HAP-1 (cell line): ENCODE measurements at regions not wholly inside any gene's neighbourhood (a gene's known extent, or its start where the extent isn't known, plus 50 kb on each side); places are given as distances from the start of the nearest gene placed in this dataset.

Source experiments
- DNase-seq, 2 experiments: peaks; one replicate each; pipeline ENCODE4 v3.0.0-alpha.2; 2016 to 2020; ENCODE audit warnings: low spot score in 2 of 2
- H3K27me3 ChIP-seq: fragments of 250-450 bp; sonication (Bioruptor Pico); 2 replicates; pipeline ENCODE4 v1.5.1; 2020; ENCODE audit warnings: low read depth, mild to moderate bottlenecking, moderate library complexity
- H3K36me3 ChIP-seq: fragments of 250-450 bp; sonication (Bioruptor Pico); replicated peaks from 2 replicates; pipeline ENCODE4 v1.5.1; 2020; ENCODE audit warnings: mild to moderate bottlenecking
- H3K4me1 ChIP-seq: fragments of 250-450 bp; sonication (Bioruptor Pico); 2 replicates; pipeline ENCODE4 v1.5.1; 2020; ENCODE audit warnings: mild to moderate bottlenecking
- H3K4me3 ChIP-seq: fragments of 250-450 bp; sonication (Bioruptor Pico); 2 replicates; pipeline ENCODE4 v1.5.1; 2020; ENCODE audit warnings: mild to moderate bottlenecking, moderate library complexity
- H3K9me3 ChIP-seq: fragments of 250-450 bp; sonication (Bioruptor Pico); 2 replicates; pipeline ENCODE4 v1.5.1; 2020; ENCODE audit warnings: mild to moderate bottlenecking, moderate library complexity
- in situ Hi-C: fragments of 300-500 bp; cut with MboI; formaldehyde crosslinking; loops from 3 replicates; pipeline ENCODE4 v1.14.3; 2020; ENCODE audit warnings: low sequenced_read_pairs, inconsistent platforms, mixed read lengths

DNA sequence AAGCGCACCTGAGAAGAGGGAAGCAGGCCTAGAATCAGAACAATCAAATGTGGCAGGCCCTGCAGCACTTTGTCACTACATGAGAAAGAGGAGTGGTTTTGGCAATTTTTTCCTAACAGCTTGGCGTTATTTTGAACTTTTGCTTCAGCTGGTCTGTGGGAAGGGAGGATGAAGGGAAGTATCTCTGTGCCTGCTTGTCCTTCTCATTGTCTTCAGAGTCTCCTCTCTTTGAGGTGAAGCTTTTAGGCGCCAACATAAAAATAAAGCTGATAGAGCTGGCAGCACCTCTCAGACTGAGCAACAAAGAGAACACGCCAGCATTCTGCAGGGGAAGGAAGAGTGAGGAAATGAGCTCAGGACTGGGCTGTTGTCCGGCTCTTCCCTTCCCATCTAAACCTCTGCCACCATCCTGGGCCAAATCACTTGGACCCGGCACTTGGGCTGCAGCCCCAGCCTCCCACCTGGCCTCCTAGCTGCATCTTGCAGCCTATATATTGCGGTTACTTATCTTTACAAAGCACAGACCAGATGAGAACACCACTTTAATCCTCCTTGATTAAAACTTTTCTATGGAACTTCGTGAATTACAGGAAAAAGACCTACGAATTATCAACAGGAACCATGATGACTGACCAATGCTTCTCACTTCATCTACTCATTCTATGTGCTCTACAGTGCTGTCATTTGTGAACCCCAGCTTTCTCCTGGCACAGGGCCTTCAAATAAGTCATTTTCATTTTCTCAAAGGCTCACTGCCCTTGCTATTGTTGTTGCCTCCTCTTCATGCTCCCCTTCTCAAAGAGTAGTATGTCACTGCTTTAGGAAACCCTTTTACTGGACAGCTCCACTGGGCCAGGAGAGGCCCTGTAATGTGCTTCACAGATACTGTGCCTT is 476.4 kb upstream of the HS3ST1 start:
- no peak for DNase-seq
- no peaks in the 10 kb centered on the region for H3K27me3 ChIP-seq
- no peaks in the 10 kb centered on the region for H3K4me1 ChIP-seq
- no peak overlapping the region for H3K4me3 ChIP-seq
- in situ Hi-C loops: no loop called here
- no peaks in the 10 kb centered on the region; the same call in none of the 2 replicates for H3K9me3 ChIP-seq
- no peaks in the 10 kb centered on the region for H3K36me3 ChIP-seq

GRCh38 chr4:11904117-11904535 is 475.4 kb upstream of the HS3ST1 start:
- in situ Hi-C loops: no loop called here
- Histone ChIP-seq H3K4me1 (no peaks in the 10 kb centered on the region), H3K36me3 (no peaks in the 10 kb centered on the region), H3K27me3 (no peaks in the 10 kb centered on the region), H3K4me3 (no peak overlapping the region), H3K9me3 (peaks cover 2% of the 10 kb centered on the region)
- no peak for DNase-seq

DNA sequence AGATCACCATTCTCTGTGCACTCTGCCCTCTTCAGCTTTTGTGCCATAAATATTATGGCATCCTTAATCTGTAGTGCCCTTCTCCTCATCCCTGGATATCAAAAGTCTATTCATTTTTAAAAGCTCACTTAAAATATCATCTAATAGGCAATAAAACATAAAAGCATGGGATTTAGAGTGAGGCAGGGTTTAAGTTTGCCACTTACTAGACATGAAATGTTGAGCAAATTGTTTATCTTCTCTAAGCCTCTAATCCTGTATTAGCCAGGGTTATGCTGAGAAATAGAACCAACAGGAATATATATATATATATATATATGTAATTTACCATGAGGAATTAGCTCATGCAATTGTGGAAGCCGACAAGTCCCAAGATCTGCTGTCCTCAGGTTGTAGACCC is 472.4 kb upstream of the HS3ST1 start:
- H3K36me3 ChIP-seq: no peaks in the 10 kb centered on the region
- no peaks in the 10 kb centered on the region for H3K27me3 ChIP-seq
- H3K9me3 ChIP-seq: peaks cover 3% of the 10 kb centered on the region; the same call in 1 of the 2 replicates
- H3K4me3 ChIP-seq: no peak overlapping the region
- no peaks in the 10 kb centered on the region for H3K4me1 ChIP-seq
- in situ Hi-C loops: no loop called here
- DNase-seq: no peak

DNA sequence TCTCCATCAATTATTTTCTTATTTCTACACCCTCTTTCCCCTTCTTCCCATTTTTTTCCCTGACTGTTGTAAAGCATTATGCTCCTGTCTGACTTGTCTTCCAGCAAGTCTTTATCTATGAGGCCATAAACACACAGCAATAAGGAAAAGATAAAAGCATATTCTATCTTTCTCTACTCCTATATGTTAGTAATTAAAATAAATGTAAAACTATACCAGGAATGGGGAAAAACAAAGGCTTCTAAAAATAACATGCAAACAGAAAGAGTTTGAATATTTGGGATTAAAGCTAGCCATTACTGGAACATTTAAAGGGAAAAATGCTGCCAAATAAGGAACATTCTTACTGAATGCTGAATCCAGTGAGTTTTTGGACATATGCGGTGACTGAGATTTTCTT is 471.7 kb upstream of the HS3ST1 start:
- H3K36me3 ChIP-seq: no peaks in the 10 kb centered on the region
- in situ Hi-C loops: no loop called here
- peaks cover 3% of the 10 kb centered on the region; the same call in 1 of the 2 replicates for H3K9me3 ChIP-seq
- no peak overlapping the region for H3K4me3 ChIP-seq
- no peak for DNase-seq
- H3K27me3 ChIP-seq: no peaks in the 10 kb centered on the region
- no peaks in the 10 kb centered on the region for H3K4me1 ChIP-seq

DNA sequence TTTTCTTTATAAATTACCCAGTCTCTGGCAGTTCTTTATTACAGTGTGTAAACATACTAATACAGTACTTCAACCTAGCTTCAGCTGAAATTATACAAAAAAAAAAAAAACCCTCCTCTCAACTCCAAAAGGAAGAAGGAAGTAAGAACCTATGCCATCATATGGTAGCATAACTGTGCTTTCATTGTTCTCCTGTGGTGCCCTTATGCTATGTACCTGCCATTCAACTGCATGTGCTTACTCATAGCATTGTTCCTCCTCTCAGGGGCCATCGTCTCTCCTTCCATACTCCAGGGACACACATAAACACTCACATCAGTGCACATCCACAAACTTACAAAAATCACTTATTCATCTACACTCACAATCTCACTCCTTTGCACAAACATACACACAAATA is 470.1 kb upstream of the HS3ST1 start:
- no peak for DNase-seq
- Histone ChIP-seq H3K27me3 (no peaks in the 10 kb centered on the region), H3K36me3 (no peaks in the 10 kb centered on the region), H3K4me3 (no peak overlapping the region), H3K4me1 (no peaks in the 10 kb centered on the region), H3K9me3 (peaks cover 3% of the 10 kb centered on the region; the same call in 1 of the 2 replicates)
- in situ Hi-C loops: no loop called here

- in situ Hi-C loops: no loop called here
- Histone ChIP-seq H3K9me3 (peaks cover 3% of the 10 kb centered on the region; the same call in 1 of the 2 replicates), H3K36me3 (no peaks in the 10 kb centered on the region), H3K4me1 (no peaks in the 10 kb centered on the region), H3K4me3 (no peak overlapping the region), H3K27me3 (no peaks in the 10 kb centered on the region)
- no peak for DNase-seq
These were observed 467.1 kb upstream of the HS3ST1 start for GRCh38 chr4:11895766-11896165.

DNA sequence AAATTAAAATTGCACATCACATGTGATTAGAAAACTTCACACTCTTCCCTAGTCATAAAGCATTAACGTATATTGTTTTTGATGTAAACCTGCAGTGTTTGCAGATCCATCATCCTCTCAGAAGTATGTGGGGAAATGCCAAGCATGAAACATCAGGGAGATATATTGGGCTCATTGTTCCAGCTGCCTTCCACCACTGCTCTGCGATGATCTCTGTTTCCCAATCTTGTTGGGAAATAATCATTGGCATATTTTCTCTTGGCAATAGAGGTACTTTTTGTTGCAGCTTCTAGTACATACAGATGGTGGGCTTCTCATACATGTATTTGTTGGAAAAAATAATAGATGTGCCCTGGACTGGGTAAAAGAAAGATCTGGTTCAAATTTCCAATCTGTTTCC is 466.3 kb upstream of the HS3ST1 start:
- in situ Hi-C loops: no loop called here
- Histone ChIP-seq H3K4me1 (no peaks in the 10 kb centered on the region), H3K27me3 (no peaks in the 10 kb centered on the region), H3K9me3 (0 out of 2 replicates have a peak, but pooled peaks cover 3% of the 10 kb centered on the region), H3K36me3 (no peaks in the 10 kb centered on the region), H3K4me3 (no peak overlapping the region)
- no peak for DNase-seq

GRCh38 chr4:11894221-11894620 is 465.5 kb upstream of the HS3ST1 start:
- no peak for DNase-seq
- in situ Hi-C loops: no loop called here
- Histone ChIP-seq H3K36me3 (no peaks in the 10 kb centered on the region), H3K9me3 (peaks cover 2% of the 10 kb centered on the region; the same call in 1 of the 2 replicates), H3K4me1 (no peaks in the 10 kb centered on the region), H3K27me3 (no peaks in the 10 kb centered on the region), H3K4me3 (no peak overlapping the region)

DNA sequence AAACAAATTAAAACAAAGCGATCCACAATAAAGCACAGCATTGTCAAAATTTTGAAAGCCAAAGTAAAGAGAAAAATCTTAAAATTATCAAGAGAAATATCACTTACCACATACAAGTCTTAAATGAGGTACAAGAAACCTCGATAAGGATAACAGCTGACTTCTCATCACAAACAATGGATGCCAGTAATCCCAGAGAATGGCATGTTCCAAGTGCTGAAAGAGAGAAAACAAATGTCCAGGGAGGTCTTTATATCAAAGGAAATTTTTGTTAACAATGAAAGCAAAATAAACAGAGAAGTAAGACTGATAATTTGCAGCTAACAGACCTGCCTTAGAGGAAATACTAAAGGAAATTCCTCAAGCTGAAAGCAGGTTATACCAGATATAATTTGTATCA is 460.4 kb upstream of the HS3ST1 start:
- no peaks in the 10 kb centered on the region for H3K4me1 ChIP-seq
- H3K4me3 ChIP-seq: no peak overlapping the region
- no peaks in the 10 kb centered on the region for H3K36me3 ChIP-seq
- in situ Hi-C loops: no loop called here
- H3K27me3 ChIP-seq: no peaks in the 10 kb centered on the region
- H3K9me3 ChIP-seq: peaks cover 2% of the 10 kb centered on the region; the same call in 1 of the 2 replicates
- DNase-seq: no peak

GRCh38 chr4:11881947-11882346 is 453.3 kb upstream of the HS3ST1 start:
- in situ Hi-C loops: no loop called here
- Histone ChIP-seq H3K4me1 (no peaks in the 10 kb centered on the region), H3K36me3 (no peaks in the 10 kb centered on the region), H3K27me3 (no peaks in the 10 kb centered on the region), H3K4me3 (no peak overlapping the region), H3K9me3 (no peaks in the 10 kb centered on the region)
- no peak for DNase-seq

- Histone ChIP-seq H3K4me3 (no peak overlapping the region), H3K9me3 (no peaks in the 10 kb centered on the region), H3K36me3 (no peaks in the 10 kb centered on the region), H3K4me1 (no peaks in the 10 kb centered on the region), H3K27me3 (no peaks in the 10 kb centered on the region)
- in situ Hi-C loops: no loop called here
- no peak for DNase-seq
These were observed 452.7 kb upstream of the HS3ST1 start for GRCh38 chr4:11881364-11881763.

- no peak for DNase-seq
- no peaks in the 10 kb centered on the region for H3K36me3 ChIP-seq
- H3K4me1 ChIP-seq: no peaks in the 10 kb centered on the region
- H3K9me3 ChIP-seq: no peaks in the 10 kb centered on the region
- in situ Hi-C loops: no loop called here
- H3K4me3 ChIP-seq: no peak overlapping the region
- no peaks in the 10 kb centered on the region for H3K27me3 ChIP-seq
These were observed 449.5 kb upstream of the HS3ST1 start for GRCh38 chr4:11878241-11878640.

GRCh38 chr4:11876104-11876503 is 447.4 kb upstream of the HS3ST1 start:
- H3K27me3 ChIP-seq: no peaks in the 10 kb centered on the region
- H3K4me3 ChIP-seq: no peak overlapping the region
- H3K4me1 ChIP-seq: no peaks in the 10 kb centered on the region
- in situ Hi-C loops: no loop called here
- no peaks in the 10 kb centered on the region for H3K9me3 ChIP-seq
- H3K36me3 ChIP-seq: no peaks in the 10 kb centered on the region
- no peak for DNase-seq

DNA sequence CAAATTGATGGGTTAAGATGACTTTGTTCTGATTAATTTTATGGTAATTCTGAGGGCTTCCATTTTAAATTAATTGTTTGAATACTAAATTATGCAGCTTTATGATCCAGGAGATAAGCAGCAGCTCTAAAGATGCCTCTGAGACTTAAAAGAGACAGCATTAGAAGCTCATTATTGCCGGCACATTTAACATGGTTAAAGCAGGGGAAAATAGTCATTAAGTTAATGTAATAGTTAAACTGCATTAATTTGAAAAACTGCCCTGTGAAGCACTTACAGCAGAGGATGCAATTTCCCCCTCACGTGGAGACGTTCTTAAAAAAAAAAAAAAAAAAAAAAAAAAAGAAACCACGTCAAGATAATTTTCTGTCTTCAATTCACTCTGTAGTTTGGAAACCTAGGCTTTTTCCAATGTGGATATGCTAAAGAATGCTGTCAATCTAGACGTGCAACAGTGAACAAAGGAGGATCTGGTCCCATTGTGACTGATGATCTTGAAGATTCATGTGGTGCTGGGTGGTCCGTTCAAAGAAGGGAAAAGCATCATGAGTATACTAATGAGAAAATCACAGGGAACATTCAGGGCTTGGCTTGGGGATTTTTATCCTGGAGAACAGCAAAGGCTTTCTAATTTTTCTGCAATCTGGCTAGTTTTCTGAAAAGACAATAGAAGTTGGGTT is 440.6 kb upstream of the HS3ST1 start:
- no peaks in the 10 kb centered on the region for H3K27me3 ChIP-seq
- in situ Hi-C loops: no loop called here
- no peaks in the 10 kb centered on the region for H3K9me3 ChIP-seq
- H3K4me3 ChIP-seq: no peak overlapping the region
- no peaks in the 10 kb centered on the region for H3K36me3 ChIP-seq
- H3K4me1 ChIP-seq: no peaks in the 10 kb centered on the region
- no peak for DNase-seq
